WERI-Rb-1 (cell line): ENCODE measurements at regions not wholly inside any gene's neighbourhood (a gene's known extent, or its start where the extent isn't known, plus 50 kb on each side); places are given as distances from the start of the nearest gene placed in this dataset.

Source experiments
- DNase-seq: peaks from one replicate; pipeline ENCODE4 v3.0.0-alpha.2; 2020
- H3K27ac ChIP-seq: fragments of 250-450 bp; sonication (Bioruptor Pico); 2 replicates; pipeline ENCODE4 v1.5.1; 2020; ENCODE audit warnings: mild to moderate bottlenecking, moderate library complexity
- H3K27me3 ChIP-seq: fragments of 250-450 bp; sonication (Bioruptor Pico); 2 replicates; pipeline ENCODE4 v1.5.1; 2021; ENCODE audit warnings: mild to moderate bottlenecking, low read depth, moderate library complexity; ENCODE audit not compliant: insufficient read depth, severe bottlenecking
- H3K36me3 ChIP-seq: fragments of 250-450 bp; sonication (Bioruptor Pico); 2 replicates; pipeline ENCODE4 v1.5.1; 2020; ENCODE audit warnings: mild to moderate bottlenecking, moderate library complexity
- H3K4me3 ChIP-seq: 2 replicates; pipeline ENCODE4 v1.5.1; 2011; ENCODE audit warnings: low read depth, mild to moderate bottlenecking, control low read depth, low read length
- H3K9me3 ChIP-seq: fragments of 250-450 bp; sonication (Bioruptor Pico); 2 replicates; pipeline ENCODE4 v1.5.1; 2021; ENCODE audit warnings: mild to moderate bottlenecking, moderate library complexity; ENCODE audit not compliant: severe bottlenecking
- CTCF ChIP-seq: IDR thresholded peaks from 2 replicates; pipeline ENCODE4 v1.5.1; 2011; ENCODE audit warnings: low read depth, mild to moderate bottlenecking, control low read depth, inconsistent platforms, low read length

GRCh38 chr22:49196046-49196511 lies 631.6 kb downstream of the BRD1 start:
- no peaks in the 10 kb centered on the region for H3K27me3 ChIP-seq
- no peak overlapping the region for H3K4me3 ChIP-seq
- DNase-seq = no peak
- TF ChIP-seq CTCF = no peak
- no peaks in the 10 kb centered on the region for H3K9me3 ChIP-seq
- H3K36me3 ChIP-seq = no peaks in the 10 kb centered on the region
- no peak overlapping the region for H3K27ac ChIP-seq

GRCh38 chr22:49195636-49196035 lies 632.0 kb downstream of the BRD1 start:
- H3K4me3 ChIP-seq = no peak overlapping the region
- no peak for TF ChIP-seq CTCF
- no peaks in the 10 kb centered on the region for H3K9me3 ChIP-seq
- no peak for DNase-seq
- no peaks in the 10 kb centered on the region for H3K27me3 ChIP-seq
- no peak overlapping the region for H3K27ac ChIP-seq
- no peaks in the 10 kb centered on the region for H3K36me3 ChIP-seq

- Histone ChIP-seq H3K9me3 (no peaks in the 10 kb centered on the region), H3K4me3 (no peak overlapping the region), H3K36me3 (no peaks in the 10 kb centered on the region), H3K27ac (no peak overlapping the region), H3K27me3 (no peaks in the 10 kb centered on the region)
- DNase-seq = no peak
- TF ChIP-seq CTCF = no peak
These were observed 633.7 kb downstream of the BRD1 start for GRCh38 chr22:49193901-49194465.

- no peaks in the 10 kb centered on the region for H3K36me3 ChIP-seq
- TF ChIP-seq CTCF = no peak
- no peak for DNase-seq
- no peak overlapping the region for H3K4me3 ChIP-seq
- H3K27ac ChIP-seq = no peak overlapping the region
- H3K27me3 ChIP-seq = no peaks in the 10 kb centered on the region
- H3K9me3 ChIP-seq = no peaks in the 10 kb centered on the region
These were observed 634.3 kb downstream of the BRD1 start for GRCh38 chr22:49193348-49193747.

- no peaks in the 10 kb centered on the region for H3K27me3 ChIP-seq
- no peak overlapping the region for H3K4me3 ChIP-seq
- H3K9me3 ChIP-seq = no peaks in the 10 kb centered on the region
- no peak for TF ChIP-seq CTCF
- no peak for DNase-seq
- H3K36me3 ChIP-seq = no peaks in the 10 kb centered on the region
- no peak overlapping the region for H3K27ac ChIP-seq
These were observed 634.8 kb downstream of the BRD1 start for GRCh38 chr22:49192857-49193250.
